Hepatocyte (in vitro differentiated cells): ENCODE measurements at regions not wholly inside any gene's neighbourhood (a gene's known extent, or its start where the extent isn't known, plus 50 kb on each side); places are given as distances from the start of the nearest gene placed in this dataset.

Experiments used
- EZH2 ChIP-seq: fragments of 200-600 bp; sonication (generic); IDR thresholded peaks from 2 replicates; pipeline ENCODE4 v1.6.1; 2016; ENCODE audit warnings: antibody characterized with exemption, mild to moderate bottlenecking, borderline replicate concordance
- TF ChIP-seq, protein P1 (sequence below): fragments of 200-600 bp; sonication (generic); IDR thresholded peaks from 2 replicates; pipeline ENCODE4 v1.5.1; 2016; ENCODE audit warnings: antibody characterized with exemption, mild to moderate bottlenecking; ENCODE audit not compliant: poor library complexity

GRCh38 chr5:133878236-133878555 is 90.2 kb downstream of the C5orf15 start:
- no peak for TF ChIP-seq EZH2
- TF ChIP-seq, protein P1, sequence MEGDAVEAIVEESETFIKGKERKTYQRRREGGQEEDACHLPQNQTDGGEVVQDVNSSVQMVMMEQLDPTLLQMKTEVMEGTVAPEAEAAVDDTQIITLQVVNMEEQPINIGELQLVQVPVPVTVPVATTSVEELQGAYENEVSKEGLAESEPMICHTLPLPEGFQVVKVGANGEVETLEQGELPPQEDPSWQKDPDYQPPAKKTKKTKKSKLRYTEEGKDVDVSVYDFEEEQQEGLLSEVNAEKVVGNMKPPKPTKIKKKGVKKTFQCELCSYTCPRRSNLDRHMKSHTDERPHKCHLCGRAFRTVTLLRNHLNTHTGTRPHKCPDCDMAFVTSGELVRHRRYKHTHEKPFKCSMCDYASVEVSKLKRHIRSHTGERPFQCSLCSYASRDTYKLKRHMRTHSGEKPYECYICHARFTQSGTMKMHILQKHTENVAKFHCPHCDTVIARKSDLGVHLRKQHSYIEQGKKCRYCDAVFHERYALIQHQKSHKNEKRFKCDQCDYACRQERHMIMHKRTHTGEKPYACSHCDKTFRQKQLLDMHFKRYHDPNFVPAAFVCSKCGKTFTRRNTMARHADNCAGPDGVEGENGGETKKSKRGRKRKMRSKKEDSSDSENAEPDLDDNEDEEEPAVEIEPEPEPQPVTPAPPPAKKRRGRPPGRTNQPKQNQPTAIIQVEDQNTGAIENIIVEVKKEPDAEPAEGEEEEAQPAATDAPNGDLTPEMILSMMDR, result no peak
